SK-N-SH (cell line): ENCODE measurements at regions not wholly inside any gene's neighbourhood (a gene's known extent, or its start where the extent isn't known, plus 50 kb on each side); places are given as distances from the start of the nearest gene placed in this dataset.

Experiments
- CTCF ChIA-PET: fragments of 300-600, 350-600 bp; formaldehyde crosslinking; extraction: SDS; loops from one replicate; lab custom pipeline; 2021; lab: Yijun Ruan, JAX
- POLR2A ChIA-PET: fragments of 350-600 bp; sonication (Branson Sonifier 250); formaldehyde crosslinking; extraction: SDS; loops from one replicate; lab custom pipeline; 2020; ENCODE audit warnings: antibody characterized with exemption, inconsistent platforms; lab: Yijun Ruan, JAX
- DNase-seq: peaks from one replicate; pipeline ENCODE4 v3.0.0; 2012
- H2AFZ ChIP-seq: fragments of 200-600 bp; sonication (generic); 2 replicates; pipeline ENCODE4 v1.8.1; 2016; ENCODE audit warnings: antibody characterized with exemption, mild to moderate bottlenecking, low read depth
- H3F3A ChIP-seq: fragments of 200-600 bp; sonication (generic); replicated peaks from 2 replicates; pipeline ENCODE3; 2016; ENCODE audit warnings: antibody characterized with exemption, mild to moderate bottlenecking; ENCODE audit not compliant: insufficient read depth
- H3K27ac ChIP-seq, 2 experiments: fragments of 200-500 bp in 1 of 2; fragments of 200-600 bp in 1 of 2; sonication (Bioruptor generic) in 1 of 2; sonication (generic), shearing (Covaris generic) in 1 of 2; 2 replicates each; pipeline versions ENCODE4 v1.5.1 to v1.6.1; 2014 to 2016; ENCODE audit warnings: low read depth in 2 of 2, inconsistent platforms in 1 of 2, low read length in 1 of 2, mild to moderate bottlenecking in 1 of 2, mixed read lengths in 1 of 2
- H3K27me3 ChIP-seq: fragments of 200-600 bp; sonication (generic), shearing (Covaris generic); 2 replicates; pipeline ENCODE4 v1.6.1; 2016; ENCODE audit warnings: mixed run types; ENCODE audit not compliant: insufficient read depth
- H3K36me3 ChIP-seq, 2 experiments: fragments of 200-500 bp in 1 of 2; fragments of 200-600 bp in 1 of 2; sonication (Bioruptor generic) in 1 of 2; sonication (generic) in 1 of 2; replicated peaks in 1 of 2; 2 replicates each; pipeline versions ENCODE3 to v1.5.1; 2014 to 2016; ENCODE audit warnings: low read length in 1 of 2, mild to moderate bottlenecking in 1 of 2; ENCODE audit not compliant: insufficient read depth in 2 of 2, control insufficient read depth in 1 of 2
- H3K4me1 ChIP-seq, 2 experiments: fragments of 200-500 bp in 1 of 2; fragments of 200-600 bp in 1 of 2; sonication (Bioruptor generic) in 1 of 2; sonication (generic), shearing (Covaris generic) in 1 of 2; 2 replicates each; pipeline versions ENCODE4 v1.5.1 to v1.6.1; 2014 to 2016; ENCODE audit warnings: low read depth in 1 of 2, low read length in 1 of 2, mixed run types in 1 of 2; ENCODE audit not compliant: insufficient read depth in 2 of 2, control insufficient read depth in 1 of 2
- H3K4me2 ChIP-seq: fragments of 200-600 bp; sonication (generic), shearing (Covaris generic); 2 replicates; pipeline ENCODE4 v1.6.1; 2017; ENCODE audit warnings: mixed run types
- H3K4me3 ChIP-seq, 2 experiments: fragments of 200-500 bp in 1 of 2; fragments of 200-600 bp in 1 of 2; sonication (Bioruptor generic) in 1 of 2; sonication (generic), shearing (Covaris generic) in 1 of 2; 2 replicates each; pipeline versions ENCODE4 v1.5.1 to v1.8.1; 2014 to 2016; ENCODE audit warnings: low read depth in 2 of 2, inconsistent platforms in 1 of 2, low read length in 1 of 2, mild to moderate bottlenecking in 1 of 2, mixed read lengths in 1 of 2, moderate library complexity in 1 of 2
- H3K79me2 ChIP-seq: fragments of 200-600 bp; sonication (generic); 2 replicates; pipeline ENCODE4 v1.8.1; 2017; ENCODE audit warnings: mild to moderate bottlenecking; ENCODE audit not compliant: insufficient read depth
- H3K9ac ChIP-seq: fragments of 200-600 bp; sonication (generic); 2 replicates; pipeline ENCODE4 v1.6.1; 2017; ENCODE audit warnings: mixed run types
- H3K9me2 ChIP-seq: fragments of 200-600 bp; sonication (generic); 2 replicates; pipeline ENCODE4 v1.6.1; 2017; ENCODE audit warnings: mixed run types
- H3K9me3 ChIP-seq: fragments of 200-600 bp; sonication (generic); 2 replicates; pipeline ENCODE4 v1.6.1; 2017; ENCODE audit warnings: mixed run types, mild to moderate bottlenecking, moderate library complexity
- H4K20me1 ChIP-seq: fragments of 200-600 bp; sonication (generic); 2 replicates; pipeline ENCODE4 v1.6.1; 2017; ENCODE audit warnings: mild to moderate bottlenecking, mixed run types; ENCODE audit not compliant: insufficient read depth
- FOSL2 ChIP-seq: IDR thresholded peaks from 2 replicates; pipeline ENCODE4 v1.4.0; 2012; ENCODE audit warnings: low read depth, mild to moderate bottlenecking, moderate library complexity, borderline replicate concordance
- FOXM1 ChIP-seq: IDR thresholded peaks from 2 replicates; pipeline ENCODE4 v1.4.0; 2012; ENCODE audit warnings: low read depth, mild to moderate bottlenecking
- PBX3 ChIP-seq: IDR thresholded peaks from 2 replicates; pipeline ENCODE4; 2012
- SIN3A ChIP-seq: IDR thresholded peaks from 2 replicates; pipeline ENCODE4 v1.6.1; 2012; ENCODE audit warnings: low read depth, mild to moderate bottlenecking, low read length, moderate library complexity, borderline replicate concordance
- TEAD4 ChIP-seq: IDR thresholded peaks from 2 replicates; pipeline ENCODE4 v1.4.0; 2012; ENCODE audit warnings: mild to moderate bottlenecking, borderline replicate concordance; ENCODE audit not compliant: insufficient read depth
- WGBS: methylation state at CpG from one replicate; pipeline ENCODE4 v1.1.6; 2017; ENCODE audit warnings: low lambda C conversion rate; 5-methylcytosine and 5-hydroxymethylcytosine counted together
- TF ChIP-seq, protein P1 (sequence below): IDR thresholded peaks from 2 replicates; pipeline ENCODE4 v1.4.0; 2012; ENCODE audit warnings: low read depth, borderline replicate concordance
- TF ChIP-seq, protein P2 (sequence below): IDR thresholded peaks from 2 replicates; pipeline ENCODE4 v1.4.0; 2012; ENCODE audit warnings: low read depth

DNA sequence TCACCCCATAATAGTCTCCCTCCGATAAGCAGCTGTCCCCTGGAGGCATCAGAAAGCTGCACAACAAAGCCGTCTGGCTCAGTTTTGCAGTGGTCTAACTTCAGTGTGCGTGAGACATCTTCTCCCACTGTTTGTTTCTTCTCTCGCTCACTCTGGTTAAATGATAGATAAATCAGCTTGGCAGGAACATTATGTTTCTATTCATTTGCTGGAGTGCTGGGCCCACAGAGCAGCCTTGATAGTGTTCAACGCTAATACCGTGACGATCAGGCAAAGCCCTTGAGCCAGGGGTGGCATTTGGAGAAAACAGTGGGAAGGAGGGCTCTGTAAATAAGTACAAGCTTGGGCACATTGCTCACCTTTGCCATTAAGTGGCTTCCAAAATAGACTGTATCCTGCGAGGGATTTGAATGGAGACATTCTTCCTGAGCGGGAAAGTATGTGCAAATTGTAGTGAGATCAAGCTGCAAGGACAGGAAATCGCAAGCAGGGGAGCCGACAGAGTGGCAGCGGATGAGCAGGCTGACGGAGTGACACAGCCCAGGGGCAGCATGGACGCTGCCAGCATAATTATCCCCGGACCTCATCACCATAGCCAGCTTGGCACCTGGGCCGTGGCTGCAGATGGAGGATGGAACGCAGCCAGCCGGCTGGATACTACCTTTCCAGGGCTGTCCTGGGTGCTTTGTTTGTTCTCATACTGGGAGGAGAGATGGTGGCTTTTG is 256.8 kb upstream of the FZD8 start:
- Histone ChIP-seq H3K9me2 (no peaks in the 10 kb centered on the region), H3K4me3 (no peak overlapping the region), H3K27ac (no peak overlapping the region), H3K79me2 (no peaks in the 10 kb centered on the region), H3K27me3 (no peaks in the 10 kb centered on the region), H3K4me2 (no peak overlapping the region), H3K4me1 (peaks cover 3 to 6% of the 10 kb centered on the region in 2 experiments; a peak in 2 of 4 replicates), H4K20me1 (no peaks in the 10 kb centered on the region), H3F3A (no peaks in the 10 kb centered on the region), H3K9me3 (peaks cover 2% of the 10 kb centered on the region; the same call in 1 of the 2 replicates), H3K9ac (no peak overlapping the region), H3K36me3 (no peaks in the 10 kb centered on the region), H2AFZ (no peak overlapping the region)
- TF ChIP-seq, protein P1, sequence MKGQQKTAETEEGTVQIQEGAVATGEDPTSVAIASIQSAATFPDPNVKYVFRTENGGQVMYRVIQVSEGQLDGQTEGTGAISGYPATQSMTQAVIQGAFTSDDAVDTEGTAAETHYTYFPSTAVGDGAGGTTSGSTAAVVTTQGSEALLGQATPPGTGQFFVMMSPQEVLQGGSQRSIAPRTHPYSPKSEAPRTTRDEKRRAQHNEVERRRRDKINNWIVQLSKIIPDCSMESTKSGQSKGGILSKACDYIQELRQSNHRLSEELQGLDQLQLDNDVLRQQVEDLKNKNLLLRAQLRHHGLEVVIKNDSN: no peak
- no peak for TF ChIP-seq SIN3A
- TF ChIP-seq, protein P2, sequence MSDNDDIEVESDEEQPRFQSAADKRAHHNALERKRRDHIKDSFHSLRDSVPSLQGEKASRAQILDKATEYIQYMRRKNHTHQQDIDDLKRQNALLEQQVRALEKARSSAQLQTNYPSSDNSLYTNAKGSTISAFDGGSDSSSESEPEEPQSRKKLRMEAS: no peak
- ChIA-PET CTCF (no interaction called here), POLR2A (no interaction called here)
- peak; percentile 25 for DNase-seq
- 69% methylated on average over 16 of the region's 18 CpGs for WGBS

- H3K27ac ChIP-seq: peak overlapping the region in 1 of 2 experiments; percentile 37; a peak in 1 of 4 replicates
- no peaks in the 10 kb centered on the region for H3K36me3 ChIP-seq
- peaks cover 5% of the 10 kb centered on the region; the same call in 1 of the 2 replicates for H3K9me3 ChIP-seq
- H3K9me2 ChIP-seq: no peaks in the 10 kb centered on the region
- no peak for DNase-seq
- H3K4me2 ChIP-seq: no peak overlapping the region; the same call in 1 of the 2 replicates
- H3K9ac ChIP-seq: no peak overlapping the region
- H3K4me3 ChIP-seq: no peak overlapping the region
- no peaks in the 10 kb centered on the region for H3K79me2 ChIP-seq
- H3F3A ChIP-seq: no peaks in the 10 kb centered on the region
- H2AFZ ChIP-seq: peak overlapping the region; percentile 48; the same call in 1 of the 2 replicates
- ChIA-PET CTCF (no interaction called here), POLR2A (no interaction called here)
- TF ChIP-seq, protein P2: no peak
- TF ChIP-seq, protein P1: no peak
- TF ChIP-seq FOSL2: no peak
- TF ChIP-seq TEAD4: no peak
- TF ChIP-seq PBX3: no peak
- TF ChIP-seq FOXM1: no peak
- H4K20me1 ChIP-seq: no peaks in the 10 kb centered on the region
- H3K4me1 ChIP-seq: peaks cover 3 to 6% of the 10 kb centered on the region in 2 experiments; a peak in 2 of 4 replicates
- no peaks in the 10 kb centered on the region for H3K27me3 ChIP-seq
- 54% methylated on average over 5 of the region's 5 CpGs for WGBS
These were observed 253.9 kb upstream of the FZD8 start for GRCh38 chr10:35896001-35896400.
